IPS DF 19.7 (cell line): ENCODE measurements at regions not wholly inside any gene's neighbourhood (a gene's known extent, or its start where the extent isn't known, plus 50 kb on each side); places are given as distances from the start of the nearest gene placed in this dataset.
"Not testable (repeated sequence)": the region's sequence is repeated elsewhere in the genome, so short reads cannot be mapped to it uniquely, and the experiment has no call there.

ENCODE experiments used
- DNase-seq: peaks from one replicate; pipeline ENCODE4 v3.0.0-alpha.2; 2013; ENCODE audit warnings: low read depth, low spot score

DNA sequence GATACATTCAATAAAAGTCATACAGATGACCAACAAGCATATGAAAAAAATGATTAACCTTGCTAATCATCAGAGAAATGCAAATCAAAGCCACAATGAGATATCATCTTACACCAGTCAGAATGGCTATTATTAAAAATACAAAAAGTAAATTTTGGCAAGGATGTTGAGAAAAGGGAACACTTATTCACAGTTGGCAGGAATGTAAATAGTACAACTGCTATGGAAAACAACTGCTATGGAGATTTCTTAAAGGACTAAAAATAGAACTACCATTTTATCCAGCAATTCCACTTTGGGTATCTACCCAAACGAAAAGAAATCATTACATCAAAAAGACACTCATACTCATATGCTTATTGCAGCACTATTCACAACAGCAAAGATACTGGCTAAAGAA, 1121.8 kb downstream of the TBL1XR1 start:
- DNase-seq, result no peak

DNA sequence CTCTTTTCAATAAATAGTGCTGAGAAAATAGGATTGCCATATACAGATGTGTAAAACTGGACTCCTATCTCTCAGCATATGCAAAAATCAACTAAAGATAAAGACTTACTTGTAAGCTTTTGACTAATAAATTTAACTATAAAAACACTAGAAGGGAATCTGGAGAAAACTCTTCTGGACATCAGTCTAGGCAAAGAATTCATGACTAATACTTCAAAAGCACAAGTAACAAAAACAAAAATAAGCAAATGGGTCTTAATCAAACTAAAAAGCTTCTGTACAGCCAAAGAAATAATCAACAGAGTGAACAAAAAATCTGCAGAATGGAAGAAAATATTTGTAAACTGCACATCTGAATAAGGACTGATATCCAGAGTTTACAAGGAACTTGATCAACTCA, 1122.2 kb downstream of the TBL1XR1 start:
- DNase-seq, result no peak

DNA sequence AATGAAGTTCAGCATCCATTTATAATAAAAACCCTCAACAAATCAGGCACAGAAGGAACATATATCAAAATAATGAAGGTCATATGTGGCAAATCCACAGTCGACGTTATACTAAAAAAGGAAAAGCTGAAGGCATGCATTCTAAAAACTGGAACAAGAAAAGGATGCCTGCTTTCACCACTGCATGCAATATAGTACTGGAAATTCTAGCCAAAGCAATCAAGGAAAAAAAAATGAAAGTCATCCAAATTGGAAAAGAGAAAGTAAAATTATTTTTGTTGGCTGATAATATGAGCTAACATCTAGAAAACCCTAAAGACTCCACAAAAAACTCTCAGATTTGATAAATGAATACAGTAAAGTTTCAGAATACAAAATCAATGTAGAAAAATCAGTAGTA, 1123.2 kb downstream of the TBL1XR1 start:
- no peak for DNase-seq

DNA sequence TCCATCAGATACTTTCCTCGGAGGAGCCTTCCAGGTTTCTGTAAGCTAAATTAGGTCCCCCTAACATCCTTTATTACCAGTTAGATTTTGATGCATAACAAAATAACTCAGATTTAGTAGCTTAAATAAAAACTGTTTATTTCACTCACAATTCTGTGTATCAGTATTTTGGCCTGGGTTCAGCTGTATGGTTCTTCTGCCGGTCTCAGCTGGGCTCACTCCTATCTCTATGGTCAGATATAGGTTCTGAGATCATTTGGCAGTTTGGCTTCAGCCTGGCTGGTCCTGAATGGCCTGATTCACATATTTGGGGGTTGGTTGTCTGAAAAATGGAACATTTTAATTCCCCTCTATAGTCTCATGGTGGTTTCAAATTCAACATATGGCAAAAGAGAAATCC, 1125.3 kb downstream of the TBL1XR1 start:
- no peak for DNase-seq

DNA sequence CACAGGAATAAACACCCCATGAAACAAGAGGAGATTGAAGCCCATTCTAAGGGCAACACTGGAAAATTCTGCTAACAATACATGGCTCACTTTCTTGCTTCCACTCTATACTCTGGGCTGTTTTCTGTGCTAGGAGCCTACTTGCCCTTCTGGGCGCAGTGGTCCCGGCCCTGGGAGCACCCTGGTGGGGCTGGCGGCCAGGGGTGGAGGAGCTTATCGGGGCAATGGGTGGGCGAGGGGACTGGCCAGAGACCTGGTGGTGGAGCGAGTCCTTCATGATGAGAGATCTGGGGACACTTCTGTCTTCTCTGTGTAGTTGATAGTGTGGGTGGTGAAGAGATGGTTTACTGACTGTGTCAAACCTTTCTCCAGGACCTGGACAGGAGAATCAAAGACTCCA, 1128.5 kb downstream of the TBL1XR1 start:
- DNase-seq, result no peak

DNA sequence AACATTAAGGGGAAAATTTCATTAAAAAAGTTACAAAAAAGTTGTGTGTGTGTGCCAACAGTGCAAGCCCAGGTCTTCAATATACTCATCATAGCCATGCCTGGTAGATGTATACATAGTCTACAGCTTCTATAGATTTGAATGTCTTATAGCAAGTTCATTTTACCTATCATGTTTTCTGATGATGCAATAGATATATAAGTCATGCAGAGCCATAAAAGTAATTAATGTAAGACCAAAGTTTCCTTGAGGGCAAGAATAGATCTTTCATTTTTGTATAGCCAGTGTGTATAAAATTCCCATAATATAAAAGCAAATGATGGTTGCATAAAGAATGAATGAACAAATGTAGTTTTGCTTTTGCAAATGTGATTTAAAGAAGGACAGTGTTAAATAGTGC, 1138.4 kb downstream of the TBL1XR1 start:
- DNase-seq, result no peak

DNA sequence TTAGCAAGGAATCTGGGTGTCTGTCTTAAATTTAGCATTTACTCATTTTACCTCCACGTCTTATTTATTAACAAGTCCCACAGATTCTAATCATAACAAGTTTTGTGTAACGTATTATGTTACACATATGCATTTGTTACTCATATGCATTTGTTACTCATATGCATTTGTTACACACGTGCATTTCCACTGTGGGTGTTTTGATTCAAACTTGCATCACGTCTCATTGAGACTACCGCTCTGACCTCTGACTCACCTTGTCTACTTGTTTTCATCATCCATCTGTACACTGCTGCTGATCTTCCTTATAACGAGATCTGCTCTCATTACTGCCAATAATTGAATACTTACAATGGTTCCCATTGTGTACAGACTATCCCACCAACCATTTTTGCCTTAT, 1141.4 kb downstream of the TBL1XR1 start:
- no peak for DNase-seq

DNA sequence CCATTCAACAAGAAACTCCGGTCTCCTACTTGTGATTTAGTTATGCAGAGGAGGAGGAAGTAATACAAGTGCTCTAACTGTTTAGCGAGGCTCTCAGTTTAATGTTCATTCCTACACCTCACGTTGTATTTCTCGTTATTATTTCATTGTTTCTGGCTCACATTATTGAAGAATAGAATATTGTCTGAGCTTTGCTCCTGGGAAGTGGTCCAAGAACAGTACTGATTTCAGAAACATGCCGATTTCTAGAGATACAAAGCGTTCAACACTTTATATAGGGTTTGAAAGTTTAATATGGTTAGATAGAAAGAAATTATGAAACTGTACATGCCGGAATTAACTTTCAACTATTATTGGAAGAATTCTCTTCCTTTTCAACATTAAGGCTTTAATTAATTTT, 1145.5 kb downstream of the TBL1XR1 start:
- no peak for DNase-seq

DNA sequence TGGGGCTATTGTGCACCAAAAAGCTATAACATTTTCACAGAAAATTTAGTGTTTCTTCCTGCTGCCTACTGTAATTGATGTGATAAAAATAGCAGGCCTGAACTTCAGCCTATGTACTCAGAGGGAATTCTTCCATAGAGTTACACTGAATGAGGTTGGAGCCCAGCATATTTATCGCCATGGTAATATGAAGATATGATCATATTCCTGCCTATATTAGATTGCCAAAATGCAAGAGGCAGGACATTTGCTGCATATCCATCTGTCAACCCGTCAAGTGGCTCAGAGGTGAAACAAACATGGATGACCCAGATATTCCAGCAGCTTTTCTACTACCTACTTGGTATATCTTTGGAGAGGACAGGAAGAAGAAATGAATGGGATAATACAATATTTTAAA, 1150.6 kb downstream of the TBL1XR1 start:
- DNase-seq, result no peak

DNA sequence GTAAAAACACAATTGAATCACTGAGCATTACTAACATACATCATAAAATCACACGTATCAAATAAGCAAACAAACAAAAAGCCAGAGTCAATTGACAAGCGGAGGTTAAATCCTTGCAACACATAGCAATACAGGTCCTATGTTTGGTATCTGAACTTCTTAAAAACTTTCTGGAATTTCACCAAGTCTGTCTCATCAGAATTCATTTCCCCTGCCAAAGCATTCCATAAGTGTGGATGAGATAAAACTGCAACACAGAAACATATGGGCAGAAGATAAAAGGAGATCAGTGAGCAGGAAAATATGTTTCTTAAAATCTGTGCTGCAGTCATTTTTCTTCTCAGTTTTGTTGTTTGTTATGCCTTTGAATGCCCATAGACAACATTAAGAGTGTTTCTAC, 1155.5 kb downstream of the TBL1XR1 start:
- DNase-seq, result no peak

DNA sequence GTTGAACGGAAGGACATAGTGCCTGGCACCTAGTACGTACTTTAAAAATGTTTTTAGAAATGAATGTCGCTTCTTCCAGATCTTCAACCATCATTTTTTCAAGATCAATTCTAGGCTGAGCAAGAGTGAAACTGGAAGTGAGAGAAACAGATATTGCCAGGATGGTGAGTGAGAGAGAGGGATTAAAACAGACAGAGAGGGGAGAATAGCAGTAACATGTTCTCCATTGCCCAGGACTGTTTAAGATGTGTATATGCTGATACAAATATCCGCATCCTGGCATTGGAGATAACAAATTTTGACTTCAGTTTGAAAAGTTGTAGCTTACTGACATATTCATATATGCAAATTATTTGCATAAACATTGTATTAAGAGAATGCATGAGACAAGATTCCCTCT, 1156.1 kb downstream of the TBL1XR1 start:
- no peak for DNase-seq

DNA sequence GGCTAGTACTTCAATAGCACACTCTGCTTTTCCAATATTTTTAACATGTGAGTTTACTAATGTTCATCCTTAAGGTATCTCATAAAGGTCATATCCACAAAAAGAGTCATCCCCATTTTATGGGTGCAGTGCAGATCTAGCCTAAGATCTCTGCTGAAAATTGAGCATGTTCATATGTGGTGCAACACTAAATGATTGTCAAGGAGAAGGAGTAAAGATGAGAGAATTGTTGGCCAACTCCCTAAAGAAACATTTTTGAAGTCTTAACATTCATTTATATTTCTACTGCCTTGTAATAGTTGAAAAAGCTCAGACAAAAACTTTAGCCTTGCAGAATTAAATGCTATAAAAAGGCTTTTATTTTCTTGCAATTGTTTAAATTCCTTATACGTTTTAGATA, 1159.6 kb downstream of the TBL1XR1 start:
- no peak for DNase-seq

DNA sequence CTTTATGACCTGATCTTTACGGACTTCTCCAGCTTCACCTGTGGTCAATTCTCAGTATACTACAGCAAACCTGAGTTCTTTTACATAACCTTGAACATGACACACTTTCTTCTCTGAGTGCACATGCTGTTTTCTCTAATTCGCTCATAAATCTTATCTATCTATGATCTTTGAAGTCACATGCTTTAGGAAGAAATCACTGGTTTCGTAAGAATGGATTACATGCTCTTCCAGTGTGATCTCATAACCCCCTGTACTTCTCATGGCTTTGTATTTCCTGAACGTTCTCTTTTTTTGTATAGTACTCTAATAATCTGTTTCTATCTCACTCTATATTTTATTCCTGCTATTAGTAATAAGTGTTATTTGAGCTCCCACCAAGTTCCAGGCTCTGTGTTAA, 1165.2 kb downstream of the TBL1XR1 start:
- no peak for DNase-seq

DNA sequence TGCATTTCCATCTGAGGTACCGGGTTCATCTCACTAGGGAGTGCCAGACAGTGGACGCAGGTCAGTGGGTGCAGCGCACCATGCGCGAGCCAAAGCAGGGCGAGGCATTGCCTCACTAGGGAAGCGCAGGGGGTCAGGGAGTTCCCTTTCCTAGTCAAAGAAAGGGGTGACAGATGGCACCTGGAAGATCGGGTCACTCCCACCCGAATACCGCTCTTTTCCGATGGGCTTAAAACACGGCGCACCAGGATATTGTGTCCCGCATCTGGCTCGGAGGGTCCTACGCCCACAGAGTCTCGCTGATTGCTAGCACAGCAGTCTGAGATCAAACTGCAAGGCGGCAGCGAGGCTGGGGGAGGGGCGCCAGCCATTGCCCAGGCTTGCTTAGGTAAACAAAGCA, 1157.1 kb downstream of the NAALADL2 start:
- DNase-seq, result not testable (repeated sequence)

DNA sequence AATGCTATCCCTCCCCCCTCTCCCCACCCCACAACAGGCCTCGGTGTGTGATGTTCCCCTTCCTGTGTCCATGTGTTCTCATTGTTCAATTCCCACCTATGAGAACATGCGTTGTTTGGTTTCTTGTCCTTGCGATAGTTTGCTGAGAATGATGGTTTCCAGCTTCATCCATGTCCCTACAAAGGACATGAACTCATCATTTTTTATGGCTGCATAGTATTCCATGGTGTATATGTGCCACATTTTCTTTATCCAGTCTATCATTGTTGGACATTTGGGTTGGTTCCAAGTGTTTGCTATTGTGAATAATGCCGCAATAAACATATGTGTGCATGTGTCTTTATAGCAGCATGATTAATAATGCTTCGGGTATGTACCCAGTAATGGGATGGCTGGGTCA, 1156.1 kb downstream of the NAALADL2 start:
- DNase-seq, result not testable (repeated sequence)

DNA sequence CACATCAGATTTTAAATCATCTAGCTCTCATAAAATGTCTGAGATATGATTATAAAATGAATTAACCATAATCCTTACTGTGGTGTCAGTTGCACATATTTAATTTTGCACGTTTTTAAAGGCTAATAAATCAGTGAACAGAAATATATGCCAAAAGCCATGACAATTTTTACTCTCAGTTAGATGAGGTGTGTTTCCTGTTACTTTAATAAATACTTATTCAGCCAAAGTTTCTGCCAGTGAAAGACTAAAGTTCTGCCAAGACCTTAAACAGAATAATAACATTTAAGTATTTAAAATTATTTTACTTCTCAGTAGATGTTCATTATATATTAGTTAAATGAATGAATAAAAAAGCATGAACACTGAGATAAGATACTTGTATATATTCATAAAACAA, 1150.1 kb downstream of the NAALADL2 start:
- DNase-seq, result no peak

DNA sequence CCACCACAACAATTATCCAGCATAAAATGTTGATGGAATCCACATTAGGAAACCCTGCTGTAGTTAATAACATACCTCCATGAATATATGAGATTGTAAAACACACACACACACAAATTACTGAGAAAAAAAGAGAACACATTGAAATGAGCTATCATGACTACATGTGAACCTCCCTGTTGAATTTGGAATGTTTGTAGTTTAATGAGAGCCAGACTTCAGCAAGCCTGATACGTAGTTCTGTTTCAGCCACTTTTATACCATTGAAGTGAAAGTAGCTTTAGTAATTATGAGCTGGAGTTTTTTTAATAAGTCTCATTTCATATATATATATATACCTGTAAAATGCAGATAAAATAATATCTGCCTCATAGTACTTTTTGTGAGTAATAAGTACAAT, 1146.4 kb downstream of the NAALADL2 start:
- no peak for DNase-seq

DNA sequence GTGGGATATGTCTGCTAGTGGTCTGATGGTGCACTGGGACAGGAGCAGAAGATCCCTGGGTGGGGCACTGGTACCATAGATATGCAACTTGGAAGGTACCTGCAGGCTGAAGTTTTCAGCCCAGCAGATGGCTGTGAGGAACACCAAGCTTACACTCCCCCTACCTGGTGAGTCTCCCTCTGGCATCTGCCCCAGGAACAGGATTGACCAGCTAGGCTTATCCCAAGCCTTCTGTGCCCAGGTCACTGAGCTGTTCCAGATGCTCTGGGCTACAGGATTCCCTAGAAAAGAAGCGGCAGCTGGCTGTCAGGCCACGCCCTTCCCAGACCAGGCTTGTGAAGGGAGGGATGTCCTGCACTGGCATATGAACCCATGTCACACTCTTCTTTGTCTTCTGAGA, 1130.0 kb downstream of the NAALADL2 start:
- DNase-seq, result no peak

DNA sequence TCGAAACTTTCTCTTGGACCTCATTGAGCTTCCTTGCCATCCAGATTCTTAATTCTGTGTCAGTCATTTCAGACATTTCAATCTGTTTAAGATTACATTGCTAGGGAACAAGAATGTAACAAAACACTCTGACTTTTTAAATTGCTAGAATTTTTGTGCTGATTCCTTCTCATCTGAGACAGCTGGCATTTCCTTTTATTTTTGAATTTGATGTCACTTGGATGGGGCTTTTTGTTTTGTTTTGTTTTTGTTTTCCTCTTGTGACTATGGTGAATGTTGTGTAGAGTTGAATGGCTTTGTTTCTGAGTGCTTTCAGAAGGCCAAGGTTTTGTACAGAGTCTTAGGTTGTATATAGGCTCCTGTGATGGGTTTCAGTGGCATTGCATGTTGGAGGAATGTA, 1129.3 kb downstream of the NAALADL2 start:
- no peak for DNase-seq

DNA sequence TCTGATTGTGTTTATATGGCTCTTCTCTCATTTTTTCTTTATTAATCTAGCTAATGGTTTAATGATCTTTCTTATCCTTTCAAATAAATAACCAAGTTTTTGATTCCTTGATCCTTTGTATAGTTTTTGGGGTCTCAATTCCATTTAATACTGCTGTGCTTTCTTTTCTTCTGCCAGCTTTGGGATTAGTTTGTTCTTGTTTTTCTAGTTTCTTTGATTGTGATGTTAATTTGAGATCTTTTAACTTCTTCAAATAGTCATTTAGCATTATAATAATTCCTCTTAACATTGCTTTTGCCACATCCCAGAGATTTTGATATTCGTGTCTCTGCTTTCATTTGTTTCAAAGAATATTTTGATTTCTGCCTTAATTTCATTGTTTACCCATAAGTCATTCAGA, 1126.6 kb downstream of the NAALADL2 start:
- DNase-seq, result no peak

DNA sequence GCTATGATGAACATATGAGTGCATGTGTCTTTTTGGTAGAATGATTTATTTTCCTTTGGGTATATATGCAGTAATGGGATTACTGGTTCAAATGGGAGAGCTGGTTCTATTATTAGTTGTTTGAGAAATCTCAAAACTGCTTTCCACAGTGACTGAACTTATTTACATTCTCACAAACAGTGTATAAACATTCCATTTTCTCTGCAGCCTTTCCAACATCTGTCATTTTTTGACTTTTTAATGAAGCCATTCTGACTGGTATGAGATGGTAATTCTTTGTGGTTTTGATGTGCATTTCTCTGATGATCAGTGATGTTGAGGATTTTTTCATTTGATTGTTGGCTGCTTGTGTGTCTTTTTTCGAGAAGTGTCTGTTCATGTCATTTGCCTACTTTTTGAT, 1124.2 kb downstream of the NAALADL2 start:
- no peak for DNase-seq

DNA sequence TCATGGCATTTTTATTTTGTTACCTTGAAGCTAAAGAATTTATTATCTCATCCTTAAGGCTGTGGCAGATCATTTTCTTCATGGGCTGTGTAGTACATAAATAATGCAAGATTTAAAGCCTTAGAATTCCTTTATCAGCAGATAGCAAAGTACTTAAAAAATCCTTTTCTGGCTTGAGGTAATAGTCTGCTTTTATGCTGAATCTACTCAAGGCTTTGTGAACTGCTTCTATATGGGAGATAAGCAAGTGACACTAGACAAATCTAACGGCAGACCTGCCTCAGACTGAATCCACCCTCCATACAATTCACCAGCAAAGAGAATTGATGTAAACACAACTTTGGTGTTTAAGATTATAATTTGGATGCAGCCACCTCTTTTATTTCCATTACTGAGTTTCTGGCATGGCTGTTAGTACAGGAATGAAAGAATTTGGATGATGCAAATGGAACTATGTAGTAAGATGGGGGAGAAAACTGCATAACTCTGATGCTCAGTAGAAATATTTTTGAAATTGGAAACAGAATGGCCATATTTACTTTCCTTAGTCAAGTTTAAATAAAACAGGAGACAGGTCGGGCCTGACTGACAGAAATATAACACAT, 1121.5 kb downstream of the NAALADL2 start:
- DNase-seq, result no peak

DNA sequence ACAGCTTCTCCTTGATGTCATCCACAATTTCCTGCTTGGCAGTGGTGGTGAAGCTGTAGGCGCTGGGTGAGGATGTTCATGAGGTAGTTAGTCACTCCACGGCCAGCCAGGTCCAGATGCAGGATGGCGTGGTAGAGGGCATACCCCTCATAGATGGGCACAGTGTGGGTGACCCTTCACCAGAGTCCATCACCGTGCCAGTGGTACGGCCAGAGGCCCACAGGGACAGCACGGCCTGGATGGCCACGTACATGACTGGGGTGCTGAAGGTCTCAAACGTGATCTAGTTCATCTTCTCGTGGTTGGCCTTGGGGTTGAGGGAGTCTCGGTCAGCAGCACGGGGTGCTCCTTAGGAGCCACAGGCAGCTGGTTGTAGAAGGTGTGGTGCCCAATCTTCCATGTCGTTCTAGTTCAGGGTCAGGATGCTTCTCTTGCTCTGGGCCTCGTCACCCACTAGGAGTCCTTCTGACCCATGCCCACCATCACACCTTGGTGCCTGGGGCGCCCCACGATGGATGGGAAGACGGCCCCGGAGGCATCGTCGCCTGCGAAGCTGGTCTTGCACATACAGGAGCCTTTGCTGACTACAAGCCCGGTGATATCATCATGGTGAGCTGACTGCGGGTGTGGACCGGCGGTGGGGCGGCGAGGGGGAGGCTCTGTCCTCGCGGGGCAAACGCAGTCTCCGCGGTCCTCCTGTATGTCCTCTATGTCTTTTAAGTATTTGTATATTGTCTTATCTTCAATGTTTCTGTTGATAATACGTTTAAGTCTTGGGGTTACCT, 1119.0 kb downstream of the NAALADL2 start:
- DNase-seq, result no peak

DNA sequence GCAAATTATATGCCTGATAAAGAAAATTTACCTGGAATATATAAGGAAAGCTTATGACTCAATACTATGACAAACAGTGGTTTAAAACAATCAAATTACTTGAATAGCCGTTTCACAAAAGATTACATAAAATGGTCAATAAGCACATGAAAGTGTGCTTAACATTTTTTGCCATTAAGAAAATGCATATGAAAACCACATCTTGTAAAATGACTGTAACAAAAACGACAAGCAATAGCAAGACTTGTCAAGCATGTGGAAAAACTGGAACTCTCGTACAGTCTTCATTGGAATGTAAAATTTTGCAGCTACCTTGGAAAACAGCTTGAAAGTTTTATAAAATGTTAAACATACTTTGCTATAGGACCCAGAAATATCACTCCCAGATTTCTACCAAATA, 1110.3 kb downstream of the NAALADL2 start:
- DNase-seq, result no peak
